ENCODE measurements at regions not wholly inside any gene's neighbourhood (a gene's known extent, or its start where the extent isn't known, plus 50 kb on each side); places are given as distances from the start of the nearest gene placed in this dataset.

- in situ Hi-C loops (cut with MboI; ENCODE audit: low sequenced_read_pairs): no loop called here
Measured at GRCh38 chr13:50586414-50587083, 256.9 kb downstream of the DLEU7 start.

GRCh38 chr13:50587115-50587514 is 256.4 kb downstream of the DLEU7 start:
- in situ Hi-C loops (cut with MboI; ENCODE audit: low sequenced_read_pairs): no loop called here

GRCh38 chr13:50587645-50588373 is 255.7 kb downstream of the DLEU7 start:
- in situ Hi-C loops (cut with MboI; ENCODE audit: low sequenced_read_pairs): no loop called here

GRCh38 chr13:50588491-50589130 is 254.9 kb downstream of the DLEU7 start:
- in situ Hi-C loops (cut with MboI; ENCODE audit: low sequenced_read_pairs): no loop called here

- in situ Hi-C loops (cut with MboI; ENCODE audit: low sequenced_read_pairs): no loop called here
Measured at GRCh38 chr13:50589139-50589538, 254.4 kb downstream of the DLEU7 start.

- in situ Hi-C loops (cut with MboI; ENCODE audit: low sequenced_read_pairs): no loop called here
Measured at GRCh38 chr13:50589651-50590054, 253.8 kb downstream of the DLEU7 start.

GRCh38 chr13:50592412-50593155 is 250.9 kb downstream of the DLEU7 start:
- in situ Hi-C loops (cut with MboI; ENCODE audit: low sequenced_read_pairs): no loop called here

- in situ Hi-C loops (cut with MboI; ENCODE audit: low sequenced_read_pairs): no loop called here
Measured at GRCh38 chr13:50593207-50593606, 250.3 kb downstream of the DLEU7 start.

- in situ Hi-C loops (cut with MboI; ENCODE audit: low sequenced_read_pairs): no loop called here
Measured at GRCh38 chr13:50594276-50595051, 249.0 kb downstream of the DLEU7 start.

GRCh38 chr13:50595196-50595595 is 248.3 kb downstream of the DLEU7 start:
- in situ Hi-C loops (cut with MboI; ENCODE audit: low sequenced_read_pairs): no loop called here

- in situ Hi-C loops (cut with MboI; ENCODE audit: low sequenced_read_pairs): no loop called here
Measured at GRCh38 chr13:50596156-50596555, 247.3 kb downstream of the DLEU7 start.

- in situ Hi-C loops (cut with MboI; ENCODE audit: low sequenced_read_pairs): no loop called here
Measured at GRCh38 chr13:50596776-50597203, 246.7 kb downstream of the DLEU7 start.

- in situ Hi-C loops (cut with MboI; ENCODE audit: low sequenced_read_pairs): no loop called here
Measured at GRCh38 chr13:50598338-50598737, 245.2 kb downstream of the DLEU7 start.

- in situ Hi-C loops (cut with MboI; ENCODE audit: low sequenced_read_pairs): no loop called here
Measured at GRCh38 chr13:50599046-50599445, 244.4 kb downstream of the DLEU7 start.

GRCh38 chr13:50599927-50600326 is 243.6 kb downstream of the DLEU7 start:
- in situ Hi-C loops (cut with MboI; ENCODE audit: low sequenced_read_pairs): no loop called here

GRCh38 chr13:50608370-50608769 is 235.1 kb downstream of the DLEU7 start:
- in situ Hi-C loops (cut with MboI; ENCODE audit: low sequenced_read_pairs): no loop called here

GRCh38 chr13:50609011-50609410 is 234.5 kb downstream of the DLEU7 start:
- in situ Hi-C loops (cut with MboI; ENCODE audit: low sequenced_read_pairs): no loop called here

- in situ Hi-C loops (cut with MboI; ENCODE audit: low sequenced_read_pairs): no loop called here
Measured at GRCh38 chr13:50610238-50610637, 233.3 kb downstream of the DLEU7 start.

GRCh38 chr13:50611117-50611781 is 232.2 kb downstream of the DLEU7 start:
- in situ Hi-C loops (cut with MboI; ENCODE audit: low sequenced_read_pairs): no loop called here

- in situ Hi-C loops (cut with MboI; ENCODE audit: low sequenced_read_pairs): no loop called here
Measured at GRCh38 chr13:50612717-50613116, 230.8 kb downstream of the DLEU7 start.

All from HL-60/S4 (cell line).